H1 (cell line): ENCODE measurements at regions not wholly inside any gene's neighbourhood (a gene's known extent, or its start where the extent isn't known, plus 50 kb on each side); places are given as distances from the start of the nearest gene placed in this dataset.

Experiments used
- CTCF ChIA-PET: fragments of 300-600 bp; sonication (Branson Sonifier 250); formaldehyde crosslinking; loops from one replicate; lab custom pipeline; 2021; ENCODE audit not compliant: partially characterized antibody; lab: Charles Lee
- POLR2A ChIA-PET: fragments of 300-600 bp; sonication (Branson Sonifier 250); formaldehyde crosslinking; loops from one replicate; lab custom pipeline; 2021; ENCODE audit warnings: inconsistent platforms; ENCODE audit not compliant: partially characterized antibody; lab: Charles Lee
- DNase-seq, 2 experiments: peaks; one replicate each; pipeline versions ENCODE4 v3.0.0 to v3.0.0-alpha.2; 2010 to 2022; ENCODE audit warnings: low spot score in 2 of 2, low read depth in 1 of 2, mixed read lengths in 1 of 2
- FAIRE-seq: peaks from 2 replicates; lab custom pipeline; 2011; peaks lifted over from hg19 to GRCh38; lab: Jason Lieb, UNC
- H2AFZ ChIP-seq: 2 replicates; pipeline ENCODE4 v1.8.1; 2012; ENCODE audit warnings: low read length, inconsistent platforms
- H2AK5ac ChIP-seq: 2 replicates; pipeline ENCODE4 v1.6.1; 2013; ENCODE audit warnings: low read depth, low read length
- H2BK120ac ChIP-seq: replicated peaks from 2 replicates; pipeline ENCODE3; 2013; ENCODE audit warnings: low read depth, low read length, inconsistent platforms
- H2BK12ac ChIP-seq: 2 replicates; pipeline ENCODE4 v1.6.1; 2013; ENCODE audit warnings: low read depth, low read length
- H2BK15ac ChIP-seq: 2 replicates; pipeline ENCODE4 v1.6.1; 2013; ENCODE audit warnings: low read length
- H2BK20ac ChIP-seq: 2 replicates; pipeline ENCODE4 v1.6.1; 2013; ENCODE audit warnings: low read length
- H2BK5ac ChIP-seq: 2 replicates; pipeline ENCODE4 v1.6.1; 2013; ENCODE audit warnings: low read depth, low read length
- H3K14ac ChIP-seq: 2 replicates; pipeline ENCODE4 v1.6.1; 2013; ENCODE audit warnings: inconsistent platforms; ENCODE audit not compliant: insufficient read length
- H3K18ac ChIP-seq: 2 replicates; pipeline ENCODE4 v1.6.1; 2013; ENCODE audit warnings: low read length; ENCODE audit errors: extremely low read depth
- H3K23ac ChIP-seq: 2 replicates; pipeline ENCODE4 v1.6.1; 2013; ENCODE audit warnings: inconsistent platforms; ENCODE audit not compliant: insufficient read length
- H3K23me2 ChIP-seq: 2 replicates; pipeline ENCODE4 v1.6.1; 2013; ENCODE audit warnings: low read depth, low read length
- H3K27ac ChIP-seq: 2 replicates; pipeline ENCODE4 v1.6.1; 2011; ENCODE audit warnings: low read depth, low read length, inconsistent platforms
- H3K27me3 ChIP-seq, 4 experiments: replicated peaks in 1 of 4; 1 replicate in 1 of 4; 2 replicates in 3 of 4; pipeline versions ENCODE4 v1.6.1 to v1.8.1; 2011 to 2013; ENCODE audit warnings: low read length in 3 of 4, mild to moderate bottlenecking in 3 of 4, inconsistent platforms in 2 of 4, mixed read lengths in 2 of 4, moderate library complexity in 1 of 4; ENCODE audit not compliant: control insufficient read depth in 3 of 4, insufficient read depth in 3 of 4; ENCODE audit errors: extremely low read depth in 1 of 4
- H3K36me3 ChIP-seq, 4 experiments: 2 replicates each; pipeline versions ENCODE4 v1.6.1 to v1.8.1; 2011 to 2013; ENCODE audit warnings: mild to moderate bottlenecking in 4 of 4, low read length in 3 of 4, moderate library complexity in 2 of 4, control low read depth in 1 of 4, inconsistent platforms in 1 of 4; ENCODE audit not compliant: insufficient read depth in 4 of 4, control insufficient read depth in 2 of 4
- H3K4ac ChIP-seq: replicated peaks from 2 replicates; pipeline ENCODE3; 2013; ENCODE audit warnings: low read length, low read depth, mixed read lengths, inconsistent platforms; ENCODE audit not compliant: insufficient read length
- H3K4me1 ChIP-seq, 4 experiments: replicated peaks in 1 of 4; 1 replicate in 1 of 4; 2 replicates in 3 of 4; pipeline versions ENCODE4 v1.6.1 to v1.8.1; 2011 to 2013; ENCODE audit warnings: low read length in 3 of 4, inconsistent platforms in 2 of 4, mixed read lengths in 1 of 4; ENCODE audit not compliant: insufficient read depth in 4 of 4, control insufficient read depth in 3 of 4
- H3K4me2 ChIP-seq, 2 experiments: 2 replicates each; pipeline versions ENCODE4 v1.6.1 to v1.8.1; 2011 to 2013; ENCODE audit warnings: low read depth in 2 of 2, low read length in 2 of 2, control low read depth in 1 of 2, inconsistent platforms in 1 of 2, mild to moderate bottlenecking in 1 of 2; ENCODE audit not compliant: insufficient read depth in 1 of 2
- H3K4me3 ChIP-seq, 4 experiments: fragments of 200-600, 300-600 bp in 1 of 4; sonication (generic), shearing (Covaris generic), sonication (Bioruptor Twin) in 1 of 4; 2 replicates each; pipeline versions ENCODE4 v1.5.1 to v1.8.1; 2011 to 2016; ENCODE audit warnings: low read length in 4 of 4, low read depth in 3 of 4, control low read depth in 2 of 4, inconsistent platforms in 2 of 4, mild to moderate bottlenecking in 2 of 4, mixed read lengths in 1 of 4, moderate library complexity in 1 of 4; ENCODE audit not compliant: insufficient read depth in 2 of 4; ENCODE audit errors: extremely low read depth in 1 of 4
- H3K56ac ChIP-seq: replicated peaks from 2 replicates; pipeline ENCODE3; 2013; ENCODE audit warnings: low read depth, mild to moderate bottlenecking, mixed read lengths, low read length, inconsistent platforms; ENCODE audit not compliant: insufficient read length
- H3K79me1 ChIP-seq: 2 replicates; pipeline ENCODE4 v1.6.1; 2013; ENCODE audit warnings: low read depth, low read length, control low read depth
- H3K79me2 ChIP-seq, 2 experiments: 2 replicates each; pipeline versions ENCODE4 v1.6.1 to v1.8.1; 2012 to 2013; ENCODE audit warnings: low read length in 2 of 2, mild to moderate bottlenecking in 2 of 2, inconsistent platforms in 1 of 2; ENCODE audit not compliant: insufficient read depth in 2 of 2, control insufficient read depth in 1 of 2
- H3K9ac ChIP-seq, 4 experiments: replicated peaks in 1 of 4; 1 replicate in 1 of 4; 2 replicates in 3 of 4; pipeline versions ENCODE4 v1.6.1 to v1.8.1; 2011 to 2013; ENCODE audit warnings: low read depth in 3 of 4, low read length in 3 of 4, control low read depth in 2 of 4, mild to moderate bottlenecking in 2 of 4, moderate library complexity in 2 of 4, inconsistent platforms in 1 of 4; ENCODE audit errors: extremely low read depth in 1 of 4
- H3K9me3 ChIP-seq, 2 experiments: 2 replicates each; pipeline versions ENCODE4 v1.6.1 to v1.8.1; 2012 to 2013; ENCODE audit warnings: mild to moderate bottlenecking in 2 of 2, moderate library complexity in 2 of 2, control low read depth in 1 of 2, inconsistent platforms in 1 of 2, low read depth in 1 of 2, low read length in 1 of 2, mixed read lengths in 1 of 2; ENCODE audit not compliant: insufficient read depth in 2 of 2
- H4K20me1 ChIP-seq, 2 experiments: replicated peaks in 1 of 2; 2 replicates each; pipeline versions ENCODE3 to v1.8.1; 2011 to 2013; ENCODE audit warnings: inconsistent platforms in 2 of 2, low read length in 2 of 2, mild to moderate bottlenecking in 1 of 2; ENCODE audit not compliant: insufficient read depth in 2 of 2, control insufficient read depth in 1 of 2
- H4K5ac ChIP-seq: 2 replicates; pipeline ENCODE4 v1.6.1; 2013; ENCODE audit warnings: low read length, low read depth, mixed read lengths, inconsistent platforms; ENCODE audit not compliant: insufficient read length
- H4K8ac ChIP-seq: 2 replicates; pipeline ENCODE4 v1.8.0; 2013; ENCODE audit warnings: mild to moderate bottlenecking, moderate library complexity, low read length, inconsistent platforms; ENCODE audit not compliant: insufficient read depth; ENCODE audit errors: extremely low read depth
- H4K91ac ChIP-seq: replicated peaks from 2 replicates; pipeline ENCODE3; 2013; ENCODE audit warnings: low read length, mixed read lengths, inconsistent platforms; ENCODE audit not compliant: insufficient read length
- BACH1 ChIP-seq: IDR thresholded peaks from 2 replicates; pipeline ENCODE4 v1.6.1; 2012; ENCODE audit warnings: low read length, improper control_type of control experiment
- CTCF ChIP-seq, 3 experiments: IDR thresholded peaks; 1 replicate in 2 of 3; 2 replicates in 1 of 3; pipeline versions ENCODE4 v1.5.1 to v1.6.1; 2011; ENCODE audit warnings: low read length in 3 of 3, mild to moderate bottlenecking in 3 of 3, inconsistent platforms in 2 of 3, low read depth in 1 of 3, moderate library complexity in 1 of 3; ENCODE audit not compliant: insufficient read depth in 1 of 3; ENCODE audit errors: control extremely low read depth in 1 of 3
- EGR1 ChIP-seq: IDR thresholded peaks from 2 replicates; pipeline ENCODE4 v1.6.1; 2011; ENCODE audit warnings: low read depth, low read length, borderline replicate concordance
- NRF1 ChIP-seq: IDR thresholded peaks from 2 replicates; pipeline ENCODE4 v1.6.1; 2011; ENCODE audit warnings: mild to moderate bottlenecking, low read depth, low read length, improper control_type of control experiment
- POLR2AphosphoS5 ChIP-seq: IDR thresholded peaks from 2 replicates; pipeline ENCODE4 v1.6.1; 2011; ENCODE audit warnings: low read depth, low read length
- RBBP5 ChIP-seq: IDR thresholded peaks from 2 replicates; pipeline ENCODE4 v1.7.1; 2012; ENCODE audit warnings: low read depth, mild to moderate bottlenecking, inconsistent platforms, low read length, moderate library complexity, borderline replicate concordance
- SAP30 ChIP-seq: fragments of 300-600 bp; sonication (generic); IDR thresholded peaks from 2 replicates; pipeline ENCODE4 v1.7.1; 2012; ENCODE audit warnings: low read length, moderate library complexity, mild to moderate bottlenecking, inconsistent platforms; ENCODE audit not compliant: insufficient read depth, insufficient replicate concordance
- SP1 ChIP-seq: IDR thresholded peaks from 2 replicates; pipeline ENCODE4 v1.6.1; 2011; ENCODE audit warnings: low read depth, low read length
- SP2 ChIP-seq: IDR thresholded peaks from 2 replicates; pipeline ENCODE4 v1.6.1; 2012; ENCODE audit warnings: mild to moderate bottlenecking, low read length, inconsistent platforms
- SP4 ChIP-seq: IDR thresholded peaks from 2 replicates; pipeline ENCODE4 v1.6.1; 2012; ENCODE audit warnings: low read length, inconsistent platforms
- TAF1 ChIP-seq: IDR thresholded peaks from 2 replicates; pipeline ENCODE4 v1.6.1; 2011; ENCODE audit warnings: mild to moderate bottlenecking, low read depth, low read length
- TCF12 ChIP-seq: IDR thresholded peaks from 2 replicates; pipeline ENCODE4 v1.6.1; 2011; ENCODE audit warnings: low read depth, mild to moderate bottlenecking, low read length
- WGBS, 2 experiments: shearing (Covaris generic) in 1 of 2; methylation state at CpG; one replicate each; pipeline versions ENCODE4 v1.1.6 to v1.1.7; 2013 to 2015; ENCODE audit warnings: low lambda C conversion rate in 2 of 2, mixed read lengths in 2 of 2, inconsistent platforms in 1 of 2, low coverage in 1 of 2, missing lambda C conversion rate in 1 of 2; ENCODE audit not compliant: insufficient replicate concordance in 2 of 2, insufficient coverage in 1 of 2, insufficient read length in 1 of 2; ENCODE audit errors: extremely low coverage in 1 of 2, missing lambda C conversion rate in 1 of 2; 5-methylcytosine and 5-hydroxymethylcytosine counted together

- Histone ChIP-seq H3K23me2 (no peaks in the 10 kb centered on the region), H3K79me1 (no peaks in the 10 kb centered on the region), H3K9me3 (peaks cover 4% of the 10 kb centered on the region in 2 experiments; a peak in 2 of 4 replicates), H2BK5ac (no peak overlapping the region), H3K4me2 (no peak overlapping the region), H3K56ac (no peak overlapping the region), H3K9ac (no peak overlapping the region), H2BK15ac (no peak overlapping the region), H3K18ac (no peak overlapping the region), H3K23ac (no peak overlapping the region), H4K91ac (no peak overlapping the region), H2BK20ac (no peak overlapping the region), H2AK5ac (no peak overlapping the region), H2BK12ac (no peak overlapping the region), H4K20me1 (no peaks in the 10 kb centered on the region), H4K8ac (no peak overlapping the region), H2BK120ac (no peak overlapping the region), H2AFZ (no peak overlapping the region), H3K14ac (no peak overlapping the region), H3K4ac (no peak overlapping the region), H3K79me2 (no peaks in the 10 kb centered on the region), H3K4me3 (no peak overlapping the region), H4K5ac (no peak overlapping the region), H3K27ac (no peak overlapping the region), H3K4me1 (no peaks in the 10 kb centered on the region), H3K36me3 (no peaks in the 10 kb centered on the region), H3K27me3 (no peaks in the 10 kb centered on the region)
- POLR2A ChIA-PET = no interaction called here
- CTCF ChIA-PET = interaction anchor here (1.3 kb wide), 1 partner anchor 10 kb away, joined by 3 read pairs; no protein-coding TSS in a partner anchor
- WGBS, 2 experiments = 91% methylated on average over 4 of the region's 4 CpGs; no CpG with 5 or more reads in 1 of the 2 experiments
- no peak for FAIRE-seq
- no peak for DNase-seq
- TF ChIP-seq TAF1 = no peak
- TF ChIP-seq SP2 = no peak
- TF ChIP-seq POLR2AphosphoS5 = no peak
- TF ChIP-seq SAP30 = no peak
- TF ChIP-seq EGR1 = no peak
- TF ChIP-seq SP4 = no peak
- TF ChIP-seq BACH1 = no peak
- TF ChIP-seq TCF12 = no peak
- no peak for TF ChIP-seq RBBP5
- no peak for TF ChIP-seq CTCF (IDR thresholded peaks at IDR 0.05; ENCODE audit: control extremely low read depth in 1 of 3, insufficient read depth in 1 of 3, low read depth in 1 of 3, low read length in 3 of 3)
- no peak for TF ChIP-seq SP1
- no peak for TF ChIP-seq NRF1
Observed at GRCh38 chr5:142529626-142530278, 156.1 kb downstream of the FGF1 start.
